ENCODE measurements at regions not wholly inside any gene's neighbourhood (a gene's known extent, or its start where the extent isn't known, plus 50 kb on each side); places are given as distances from the start of the nearest gene placed in this dataset.
"Not testable (repeated sequence)": the region's sequence is repeated elsewhere in the genome, so short reads cannot be mapped to it uniquely, and the experiment has no call there.

GRCh38 chr18:30444544-30444943, 598.0 kb downstream of the DSC3 start:
- in situ Hi-C loops (cut with MboI; ENCODE audit: low sequenced_read_pairs, unreplicated experiment) = no loop called here
- no peak for DNase-seq (ENCODE audit: low spot score)
- no peak for TF ChIP-seq CTCF (IDR thresholded peaks at IDR 0.05; ENCODE audit: borderline replicate concordance, control extremely low read depth, extremely low read depth, insufficient read depth, missing control alignments)

- in situ Hi-C loops (cut with MboI; ENCODE audit: low sequenced_read_pairs, unreplicated experiment) = no loop called here
- no peak for DNase-seq (ENCODE audit: low spot score)
- no peak for TF ChIP-seq CTCF (IDR thresholded peaks at IDR 0.05; ENCODE audit: borderline replicate concordance, control extremely low read depth, extremely low read depth, insufficient read depth, missing control alignments)
These were observed 602.2 kb downstream of the DSC3 start for GRCh38 chr18:30440351-30440750.

- in situ Hi-C loops (cut with MboI; ENCODE audit: low sequenced_read_pairs, unreplicated experiment) = no loop called here
- no peak for TF ChIP-seq CTCF (IDR thresholded peaks at IDR 0.05; ENCODE audit: borderline replicate concordance, control extremely low read depth, extremely low read depth, insufficient read depth, missing control alignments)
- no peak for DNase-seq (ENCODE audit: low spot score)
These were observed 603.4 kb downstream of the DSC3 start for GRCh38 chr18:30439174-30439573.

- in situ Hi-C loops (cut with MboI; ENCODE audit: low sequenced_read_pairs, unreplicated experiment) = no loop called here
- TF ChIP-seq CTCF (IDR thresholded peaks at IDR 0.05; ENCODE audit: borderline replicate concordance, control extremely low read depth, extremely low read depth, insufficient read depth, missing control alignments) = no peak
- DNase-seq (ENCODE audit: low spot score) = no peak
These were observed 610.2 kb downstream of the DSC3 start for GRCh38 chr18:30432349-30432748.

- DNase-seq (ENCODE audit: low spot score); in situ Hi-C loops (cut with MboI; ENCODE audit: low sequenced_read_pairs, unreplicated experiment): not testable (repeated sequence)
These were observed 623.1 kb downstream of the DSC3 start for GRCh38 chr18:30419399-30419798.

- no peak for DNase-seq (ENCODE audit: low spot score)
- in situ Hi-C loops (cut with MboI; ENCODE audit: low sequenced_read_pairs, unreplicated experiment) = no loop called here
- TF ChIP-seq CTCF (IDR thresholded peaks at IDR 0.05; ENCODE audit: borderline replicate concordance, control extremely low read depth, extremely low read depth, insufficient read depth, missing control alignments) = no peak
These were observed 626.6 kb downstream of the DSC3 start for GRCh38 chr18:30415903-30416302.

- no peak for TF ChIP-seq CTCF (IDR thresholded peaks at IDR 0.05; ENCODE audit: borderline replicate concordance, control extremely low read depth, extremely low read depth, insufficient read depth, missing control alignments)
- in situ Hi-C loops (cut with MboI; ENCODE audit: low sequenced_read_pairs, unreplicated experiment) = no loop called here
- DNase-seq (ENCODE audit: low spot score) = no peak
These were observed 633.4 kb downstream of the DSC3 start for GRCh38 chr18:30409120-30409519.
